GM21576 (cell line): ENCODE measurements at regions not wholly inside any gene's neighbourhood (a gene's known extent, or its start where the extent isn't known, plus 50 kb on each side); places are given as distances from the start of the nearest gene placed in this dataset.
"Not testable (repeated sequence)": the region's sequence is repeated elsewhere in the genome, so short reads cannot be mapped to it uniquely, and the experiment has no call there.

Source experiments
- ATAC-seq: cut with Tn5 transposase; IDR thresholded peaks from one replicate; pipeline ENCODE4 v1.9.1; 2021; ENCODE audit warnings: mild to moderate bottlenecking, moderate library complexity; ENCODE audit not compliant: unreplicated experiment

DNA sequence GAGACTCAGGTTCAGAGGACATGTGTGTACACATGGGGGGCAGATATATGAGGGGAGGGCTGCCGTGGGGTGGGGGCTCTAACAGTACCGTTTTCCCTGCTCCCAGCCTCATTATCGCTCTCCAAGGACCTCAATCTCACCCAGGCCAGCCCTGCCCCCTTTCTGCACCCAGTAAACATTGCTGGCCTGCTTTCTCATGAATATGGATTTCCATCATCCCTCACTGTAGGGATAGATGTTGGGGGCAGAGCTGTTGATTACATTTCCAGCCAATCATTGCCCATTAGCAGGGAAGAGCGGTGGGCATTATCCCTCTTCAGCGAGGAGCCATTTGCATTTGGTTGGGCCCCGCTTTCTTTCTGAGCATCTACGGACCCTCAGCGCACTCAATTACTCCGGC lies 273.8 kb downstream of the RPS6KC1 start:
- ATAC-seq, result no peak

DNA sequence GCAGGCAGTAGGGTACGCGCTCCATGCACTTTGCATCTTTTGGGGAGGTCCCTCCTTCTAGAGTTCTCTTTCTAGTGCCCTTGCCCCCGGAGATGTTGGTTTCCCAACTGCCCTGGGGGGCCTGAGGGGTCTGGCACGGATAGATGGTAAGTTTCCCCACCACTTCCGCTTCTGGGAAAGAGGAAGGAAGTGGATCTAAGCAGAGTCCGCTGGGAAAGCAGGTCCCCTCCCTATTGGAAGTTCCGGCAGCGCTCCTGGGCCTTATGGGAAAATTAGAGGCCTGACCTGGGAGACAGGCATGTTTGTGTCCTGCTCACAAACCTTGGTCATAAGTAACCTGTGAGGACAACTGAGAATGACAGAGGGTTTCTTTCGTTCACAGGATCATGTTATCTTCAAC lies 274.4 kb downstream of the RPS6KC1 start:
- no peak for ATAC-seq

DNA sequence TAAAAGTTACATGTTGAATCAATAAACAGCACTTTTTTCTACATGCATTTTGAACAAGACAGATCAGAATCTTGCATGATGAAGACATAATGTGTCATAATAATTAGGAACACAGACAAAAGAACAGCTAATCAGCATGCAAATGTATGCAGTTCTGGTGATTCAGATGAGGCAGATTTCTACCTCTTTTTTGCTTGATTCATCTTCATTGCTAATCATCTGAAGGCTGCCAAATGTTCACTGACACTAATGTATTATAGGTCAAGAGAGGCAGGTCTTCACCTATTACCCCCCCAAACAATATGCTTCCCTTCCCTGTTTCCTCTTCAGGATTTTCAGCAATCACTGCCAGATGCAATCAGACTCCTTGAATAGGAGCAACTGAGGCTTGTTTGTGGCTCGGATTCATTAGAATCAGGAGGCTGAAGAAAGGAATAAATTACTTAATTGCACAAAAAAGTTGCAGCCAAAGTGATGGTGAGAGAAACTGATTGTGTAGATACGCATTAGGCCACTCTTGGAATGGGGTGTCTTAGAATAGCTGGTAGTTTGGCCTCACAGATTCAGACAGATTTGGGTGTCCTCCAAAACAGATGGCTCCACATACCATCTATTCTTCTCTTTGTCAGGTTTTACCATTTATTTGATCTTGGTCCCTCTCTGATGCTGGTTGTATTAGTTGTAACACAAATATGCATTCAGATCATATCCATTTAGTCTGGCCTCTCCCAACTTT lies 275.4 kb downstream of the RPS6KC1 start:
- no peak for ATAC-seq

DNA sequence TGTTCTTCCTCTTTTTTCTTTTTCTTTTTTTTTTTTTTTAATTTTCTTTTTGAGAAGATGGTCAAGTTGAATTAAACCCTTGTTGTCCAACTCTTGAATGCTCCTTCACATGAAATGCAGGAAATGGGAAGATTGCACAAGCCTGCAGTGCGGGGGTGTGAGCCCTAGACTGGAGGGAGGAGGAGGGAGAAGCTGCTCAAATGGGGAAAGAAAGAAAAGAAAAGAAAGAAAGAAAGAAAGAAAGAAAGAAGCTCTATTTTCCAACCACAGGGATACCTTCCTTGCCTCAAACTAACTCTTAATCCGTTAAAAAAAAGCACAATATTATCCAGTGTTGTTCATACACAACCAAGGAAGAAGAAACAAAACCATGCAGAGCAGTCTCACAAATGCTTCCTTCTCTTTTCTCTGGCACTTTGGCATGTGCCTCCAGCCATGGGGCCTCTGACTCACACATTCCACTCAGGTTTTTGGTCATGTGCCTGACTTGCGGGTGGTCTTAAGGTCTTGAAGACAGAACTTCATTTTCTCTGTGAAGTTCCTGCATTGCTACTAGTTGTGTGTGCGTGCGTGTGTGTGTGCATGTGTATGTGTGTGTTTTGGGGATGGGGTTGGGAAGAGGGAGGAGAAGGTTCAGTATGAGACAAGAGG lies 276.1 kb downstream of the RPS6KC1 start:
- ATAC-seq, result no peak

DNA sequence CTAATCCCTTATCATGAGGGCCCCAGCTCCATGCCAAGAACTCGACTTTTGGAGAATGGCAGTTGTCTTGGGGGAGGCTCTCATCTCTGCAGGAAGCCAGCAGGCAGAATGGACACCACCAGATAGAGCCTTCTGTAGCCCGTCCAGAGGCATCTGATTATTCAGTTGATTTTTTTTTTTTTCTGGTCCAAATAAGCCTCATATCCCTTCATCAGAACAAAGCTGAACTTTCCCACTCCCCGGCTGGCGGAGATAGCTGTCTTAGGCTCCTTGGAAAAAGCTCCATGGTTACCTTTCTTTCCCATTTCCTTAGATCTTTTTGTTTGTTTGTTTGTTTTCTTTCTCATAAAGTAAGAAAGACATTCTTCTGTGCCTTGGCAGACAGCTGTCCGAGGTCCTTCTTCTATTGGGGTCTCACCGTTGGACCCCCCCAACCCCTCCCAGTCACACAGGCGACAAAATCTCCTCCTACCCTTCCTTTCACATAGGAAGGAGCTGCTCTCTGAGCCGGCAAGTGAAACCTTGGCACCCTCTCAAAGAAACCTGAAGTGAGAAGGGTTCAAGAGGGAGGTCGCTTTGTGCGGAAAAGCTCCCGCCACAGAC lies 278.5 kb downstream of the RPS6KC1 start:
- no peak for ATAC-seq

DNA sequence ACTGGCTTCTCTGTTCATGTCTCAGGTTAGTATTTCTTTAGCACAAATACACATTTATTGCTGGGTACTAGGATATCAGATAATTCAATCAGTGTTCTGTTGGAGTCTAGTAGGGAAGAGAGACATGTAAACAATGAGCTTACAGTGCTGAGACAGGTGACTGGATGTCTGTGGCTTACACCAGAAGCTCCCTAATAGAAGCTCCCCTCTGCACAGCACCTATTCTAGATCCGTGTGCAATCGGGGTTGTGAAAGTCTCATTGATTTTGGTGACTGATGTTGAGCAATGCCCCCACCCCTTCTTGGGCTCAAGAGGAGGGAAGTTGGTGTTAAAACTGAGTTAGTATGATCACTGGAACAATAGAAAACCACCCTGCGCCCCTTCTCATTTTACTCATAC lies 279.2 kb downstream of the RPS6KC1 start:
- no peak for ATAC-seq

DNA sequence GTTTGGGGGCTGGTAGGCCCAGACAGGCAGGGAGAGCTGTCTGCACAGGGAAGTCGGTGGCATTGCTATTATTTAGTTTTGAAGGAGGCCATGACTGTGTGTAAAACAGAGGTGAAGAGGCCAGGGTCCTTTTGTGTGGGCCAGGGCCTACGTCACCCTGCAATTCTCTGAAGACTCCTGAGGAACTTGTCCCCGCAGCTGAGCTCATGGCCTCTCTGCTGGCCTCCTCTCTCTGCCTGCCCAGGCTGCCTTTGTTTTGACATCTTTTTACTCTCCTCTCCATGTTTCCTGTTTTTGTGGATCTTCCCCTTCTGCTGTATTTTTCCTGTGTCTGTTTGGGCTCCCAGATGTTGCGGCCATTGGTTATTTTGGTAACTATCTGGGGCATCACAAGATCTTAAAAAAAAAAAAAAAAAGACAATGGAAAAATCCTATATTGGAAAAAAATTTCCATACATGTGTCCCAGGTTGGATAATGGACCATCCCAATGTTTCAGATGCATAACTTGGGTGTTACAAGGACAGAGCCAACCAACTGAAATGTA lies 280.7 kb downstream of the RPS6KC1 start:
- ATAC-seq, result no peak

DNA sequence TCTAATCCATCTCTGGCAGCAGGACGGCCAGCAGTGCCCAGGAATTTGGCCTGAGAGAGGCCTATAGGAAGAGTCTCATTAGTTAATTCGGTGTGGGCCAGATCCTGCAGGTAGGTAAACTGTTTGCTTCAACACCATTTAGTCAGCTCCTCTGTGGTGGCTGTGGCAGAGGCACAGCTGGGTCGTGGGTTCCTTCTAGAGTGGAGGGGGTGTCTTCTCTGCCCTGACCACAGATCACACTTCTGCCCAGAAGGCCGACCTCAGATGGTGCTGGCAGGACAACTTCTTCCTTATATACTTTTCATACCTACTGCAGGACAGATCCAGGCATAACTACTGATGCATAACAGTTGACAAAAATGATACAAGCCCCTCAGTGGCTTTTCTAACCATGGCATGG lies 281.4 kb downstream of the RPS6KC1 start:
- ATAC-seq, result no peak

DNA sequence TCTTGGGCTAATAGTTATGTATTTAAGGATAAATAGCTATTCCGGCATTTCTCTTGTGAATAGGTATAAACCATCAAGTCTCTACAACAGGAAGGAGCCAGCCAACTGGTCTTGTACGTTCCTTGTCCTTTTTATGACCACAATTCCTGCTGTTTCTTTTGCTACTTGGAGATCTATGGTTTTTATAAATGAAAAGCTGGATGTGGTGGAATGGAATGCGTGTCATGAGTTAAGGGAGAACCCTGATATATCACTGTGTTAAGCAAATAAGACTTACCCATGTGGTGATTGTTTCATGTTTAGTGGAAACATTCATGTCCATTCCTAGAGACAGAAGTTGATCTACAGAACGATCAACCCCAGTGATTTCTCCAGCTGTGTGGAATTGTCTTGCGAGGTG lies 282.1 kb downstream of the RPS6KC1 start:
- no peak for ATAC-seq

DNA sequence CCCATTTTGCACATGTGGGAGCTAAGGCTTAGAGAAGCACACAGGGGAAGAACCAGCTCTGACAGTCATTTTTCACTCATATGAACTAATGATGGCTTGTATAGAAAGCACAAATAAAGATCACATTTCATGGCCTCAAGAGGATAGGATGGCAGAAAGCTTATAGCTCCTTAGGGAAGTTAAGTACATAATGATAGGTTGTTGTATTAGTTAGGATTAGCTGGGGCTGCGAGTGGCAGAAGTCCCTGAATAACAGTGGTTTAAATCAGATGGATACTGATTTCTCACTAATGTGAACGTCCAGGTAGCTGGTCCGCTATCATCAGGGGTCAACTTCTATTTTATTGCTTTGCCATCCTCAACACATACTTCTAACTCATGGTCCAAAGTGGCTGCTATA lies 284.0 kb downstream of the RPS6KC1 start:
- no peak for ATAC-seq

DNA sequence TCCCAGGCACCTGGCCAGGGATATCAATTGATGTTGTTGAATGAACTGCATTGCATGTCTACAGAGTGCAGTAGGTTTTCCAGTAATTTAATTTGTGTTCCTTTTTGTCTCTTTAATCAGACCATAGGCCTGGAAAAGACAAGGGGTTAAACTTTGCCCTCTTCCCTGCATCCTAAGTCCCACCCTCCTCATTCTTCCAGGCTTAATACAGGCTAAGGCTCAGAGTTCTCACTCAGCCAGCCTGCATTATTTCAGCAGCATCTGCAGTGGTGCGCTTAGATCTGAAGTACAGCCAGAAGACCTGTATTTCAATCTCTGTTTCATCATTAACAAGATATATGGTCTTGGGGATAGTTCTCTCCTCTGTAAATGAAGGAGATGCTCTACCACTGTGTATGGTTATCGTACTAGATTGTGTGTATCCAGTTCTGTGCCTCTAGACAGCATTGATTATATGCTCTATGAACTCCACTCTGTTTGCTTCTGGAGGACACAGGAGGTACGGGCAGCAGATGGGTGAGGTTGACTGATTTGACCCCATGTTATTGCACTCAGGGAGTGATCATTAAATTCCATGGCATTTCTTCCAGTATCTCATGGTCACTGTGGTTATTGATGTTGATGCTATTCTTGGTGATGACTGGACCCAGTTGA lies 286.1 kb downstream of the RPS6KC1 start:
- ATAC-seq, result no peak

DNA sequence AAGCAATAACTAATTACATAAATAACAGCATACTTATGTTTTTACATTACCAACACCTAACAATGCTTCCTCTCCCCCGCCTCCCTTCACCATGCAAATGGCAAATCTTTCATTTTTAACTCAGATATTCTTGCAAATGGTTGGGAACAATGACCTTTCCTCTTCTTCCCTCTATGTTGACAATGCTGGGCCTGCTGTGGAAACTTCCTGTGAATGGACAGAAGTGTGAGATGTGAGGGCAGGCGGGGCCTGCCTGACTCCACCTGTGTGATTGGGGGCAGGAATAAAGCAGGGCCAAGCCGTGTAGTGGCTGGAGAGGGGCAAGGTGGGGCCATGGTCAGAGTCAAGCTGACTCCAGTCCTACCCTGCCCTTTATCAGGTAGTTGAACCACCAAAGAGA lies 289.6 kb downstream of the RPS6KC1 start:
- no peak for ATAC-seq

DNA sequence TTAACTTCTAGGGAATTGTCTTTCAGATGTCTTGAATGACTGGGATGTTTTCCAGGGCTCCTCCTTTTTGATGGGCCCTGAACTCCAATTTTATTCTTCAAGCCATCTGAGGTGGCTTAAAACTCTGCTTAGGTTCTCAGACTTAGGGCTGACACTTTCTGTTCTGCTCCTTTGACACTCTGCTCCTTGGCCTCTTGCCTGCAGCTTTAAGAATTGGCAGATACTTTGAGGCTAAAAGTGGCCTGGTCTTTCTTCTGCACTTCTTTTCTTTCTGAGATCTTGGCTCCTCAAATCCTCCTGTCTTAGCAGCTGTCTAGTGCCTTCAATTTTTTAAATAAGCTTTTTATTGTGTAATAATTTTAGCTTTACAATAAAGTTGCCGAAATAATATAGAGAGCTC lies 294.6 kb downstream of the RPS6KC1 start:
- no peak for ATAC-seq

DNA sequence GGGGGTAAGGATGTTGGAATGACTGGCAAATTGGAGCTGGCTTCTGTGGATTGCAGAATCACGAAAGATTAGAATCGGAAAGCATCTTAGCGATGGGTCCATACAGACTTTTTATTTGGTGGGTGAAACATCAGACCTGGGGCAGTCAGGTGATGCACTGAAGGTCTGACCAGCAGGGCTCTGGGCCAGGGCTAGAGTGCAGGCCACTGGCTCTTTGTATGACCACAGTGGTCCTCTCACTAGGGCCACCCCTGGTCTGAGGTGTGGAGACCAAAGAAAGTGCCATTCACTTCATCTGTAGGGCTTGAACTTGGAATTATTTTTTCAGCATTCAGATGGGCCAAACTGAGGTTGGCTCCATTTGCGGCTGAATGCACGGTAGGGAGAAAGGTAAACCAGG lies 306.4 kb downstream of the RPS6KC1 start:
- no peak for ATAC-seq

DNA sequence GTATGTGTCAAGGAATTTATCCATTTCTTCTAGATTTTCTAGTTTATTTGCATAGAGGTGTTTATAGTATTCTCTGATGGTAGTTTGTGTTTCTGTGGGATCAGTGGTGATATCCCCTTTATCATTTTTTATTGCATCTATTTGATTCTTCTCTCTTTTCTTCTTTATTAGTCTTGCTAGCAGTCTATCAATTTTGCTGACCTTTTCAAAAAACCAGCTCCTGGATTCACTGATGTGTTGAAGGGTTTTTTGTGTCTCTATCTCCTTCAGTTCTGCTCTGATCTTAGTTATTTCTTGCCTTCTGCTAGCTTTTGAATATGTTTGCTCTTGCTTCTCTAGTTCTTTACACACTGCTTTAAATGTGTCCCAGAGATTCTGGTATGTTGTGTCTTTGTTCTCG lies 307.3 kb downstream of the RPS6KC1 start:
- ATAC-seq, result not testable (repeated sequence)

DNA sequence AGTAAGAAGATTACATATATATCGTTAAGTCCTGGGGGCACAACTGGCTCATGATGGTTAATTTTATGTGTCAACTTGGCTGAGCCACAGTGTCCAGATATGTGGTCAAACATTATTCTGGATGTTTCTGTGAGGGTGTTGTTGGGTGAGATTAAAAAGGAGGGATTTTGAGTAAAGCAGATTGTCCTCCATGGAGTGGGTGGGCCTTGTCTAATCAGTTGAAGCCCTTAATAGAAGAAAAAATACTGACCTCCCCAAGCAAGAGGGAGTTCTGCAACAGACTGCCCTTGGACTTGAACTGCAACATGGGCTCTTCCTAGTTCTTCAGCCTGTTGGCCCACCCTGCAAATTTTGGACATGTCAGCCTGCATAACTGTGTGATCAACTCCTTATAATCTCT lies 311.6 kb downstream of the RPS6KC1 start:
- no peak for ATAC-seq

DNA sequence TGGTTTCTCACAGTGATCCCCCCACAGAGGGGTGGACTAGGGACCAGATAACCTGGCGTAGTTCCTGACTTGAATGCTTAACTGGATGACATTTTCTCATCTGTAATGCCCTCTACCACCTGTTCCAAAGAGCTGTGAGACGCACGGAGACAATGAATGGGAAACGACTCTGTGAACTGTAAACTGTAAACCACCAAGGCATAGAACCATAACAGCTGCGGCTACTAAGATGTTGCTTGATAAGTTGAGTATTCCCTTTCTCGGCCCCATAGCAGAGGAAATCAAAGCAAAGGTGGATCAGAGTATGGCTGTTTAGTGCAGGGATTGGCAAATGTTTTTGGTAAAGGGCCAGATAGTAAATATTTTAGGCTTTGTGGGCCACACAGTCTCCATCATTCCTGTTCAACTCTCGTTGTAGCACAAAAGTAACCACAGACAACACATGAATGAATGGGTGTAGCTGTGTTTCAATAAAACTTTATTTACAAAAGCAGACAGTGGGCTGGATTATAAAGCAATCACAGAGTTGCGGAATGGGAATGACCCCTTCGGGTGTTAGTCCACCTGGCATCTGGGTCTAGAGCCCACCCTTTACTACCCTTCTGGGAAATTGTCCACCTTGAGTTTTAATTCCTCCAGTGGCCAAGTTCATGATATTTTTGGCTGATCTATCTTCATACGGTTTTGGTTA lies 315.2 kb downstream of the RPS6KC1 start:
- ATAC-seq, result no peak

DNA sequence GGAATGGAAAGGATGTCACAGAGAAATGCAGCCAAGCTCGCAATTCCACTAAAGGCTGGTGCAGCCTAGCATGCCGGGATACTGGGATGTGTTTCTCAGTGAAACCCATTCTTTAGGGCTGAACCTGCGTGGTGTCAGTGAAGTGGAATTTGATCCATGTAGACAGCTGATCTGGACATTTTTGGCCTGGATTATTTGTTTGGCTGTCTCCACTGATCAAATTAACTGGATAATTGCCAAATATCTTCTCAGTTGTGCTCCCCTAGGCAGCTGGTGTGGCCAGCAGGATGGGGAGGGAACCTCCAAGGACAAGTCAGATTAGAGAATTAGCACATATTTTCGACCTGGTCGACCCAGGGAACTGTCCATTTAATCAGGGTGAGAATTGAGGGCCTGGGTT lies 318.4 kb downstream of the RPS6KC1 start:
- ATAC-seq, result no peak

DNA sequence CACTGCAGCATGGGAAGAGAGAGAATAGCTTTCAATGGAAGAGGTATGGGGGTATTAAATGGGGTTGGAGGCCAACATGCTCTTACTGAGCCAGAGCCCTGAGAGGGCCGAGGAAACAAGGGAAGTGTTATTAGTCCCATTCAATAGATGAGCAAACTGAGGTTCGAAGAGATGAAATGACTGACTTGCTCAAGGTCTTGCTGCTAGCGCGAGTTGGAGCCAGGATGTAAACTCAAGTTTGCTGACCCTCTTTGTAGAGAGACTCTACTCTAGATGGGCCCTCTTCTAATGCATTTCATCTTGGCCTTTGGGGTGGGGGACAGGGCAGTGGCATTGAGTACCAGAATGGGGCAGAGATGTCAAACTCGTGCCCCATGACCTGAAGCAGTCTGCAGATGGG lies 319.5 kb downstream of the RPS6KC1 start:
- ATAC-seq, result no peak

DNA sequence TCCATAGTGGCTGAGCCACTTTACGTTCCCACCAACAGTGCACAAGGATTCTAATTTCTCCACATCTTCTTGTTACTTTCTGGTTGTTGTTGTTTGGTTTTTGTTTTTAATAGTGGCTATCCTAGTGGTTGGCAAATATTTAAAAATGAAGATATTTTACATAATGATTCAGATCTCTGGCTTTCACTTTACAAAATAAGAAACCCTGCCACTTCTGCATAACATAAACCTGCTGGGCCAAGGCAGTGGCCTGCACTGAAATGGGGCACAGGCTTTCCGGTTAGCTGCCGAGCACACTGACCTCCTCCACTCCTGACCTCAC lies 320.4 kb downstream of the RPS6KC1 start:
- ATAC-seq, result no peak
